T-helper 2 cell treated with Interferon-gamma antibody and Interleukin-4, amounts not matched to agents 100 ng/mL and 5 ng/mL, for 36 hours (primary cell): ENCODE measurements at regions not wholly inside any gene's neighbourhood (a gene's known extent, or its start where the extent isn't known, plus 50 kb on each side); places are given as distances from the start of the nearest gene placed in this dataset.
"Not testable (repeated sequence)": the region's sequence is repeated elsewhere in the genome, so short reads cannot be mapped to it uniquely, and the experiment has no call there.

Source experiments
- intact Hi-C: fragments of 100-400 bp; cut with micrococcal nuclease; formaldehyde crosslinking; loops from one replicate; pipeline ENCODE4 v1.15.1; 2023

- intact Hi-C loops, result no loop called here
Observed at GRCh38 chr6:68238097-68238601, 396.9 kb upstream of the ADGRB3 start.

- intact Hi-C loops, result no loop called here
Observed at GRCh38 chr6:68237205-68237604, 397.9 kb upstream of the ADGRB3 start.

- intact Hi-C loops, result no loop called here
Observed at GRCh38 chr6:68235326-68235784, 399.7 kb upstream of the ADGRB3 start.

GRCh38 chr6:68233623-68234022, 401.5 kb upstream of the ADGRB3 start:
- intact Hi-C loops, result no loop called here

- intact Hi-C loops, result no loop called here
Observed at GRCh38 chr6:68229566-68229965, 405.5 kb upstream of the ADGRB3 start.

- intact Hi-C loops, result no loop called here
Observed at GRCh38 chr6:68226460-68226859, 408.6 kb upstream of the ADGRB3 start.

- intact Hi-C loops, result no loop called here
Observed at GRCh38 chr6:68225729-68226128, 409.4 kb upstream of the ADGRB3 start.

GRCh38 chr6:68211242-68211795, 423.8 kb upstream of the ADGRB3 start:
- intact Hi-C loops, result no loop called here

GRCh38 chr6:68207612-68208011, 427.5 kb upstream of the ADGRB3 start:
- intact Hi-C loops, result not testable (repeated sequence)

- intact Hi-C loops, result no loop called here
Observed at GRCh38 chr6:68200929-68201328, 434.2 kb upstream of the ADGRB3 start.

- intact Hi-C loops, result no loop called here
Observed at GRCh38 chr6:68197356-68197755, 437.7 kb upstream of the ADGRB3 start.

GRCh38 chr6:68196645-68197044, 438.4 kb upstream of the ADGRB3 start:
- intact Hi-C loops, result no loop called here

GRCh38 chr6:68195753-68196152, 439.3 kb upstream of the ADGRB3 start:
- intact Hi-C loops, result not testable (repeated sequence)

GRCh38 chr6:68194846-68195478, 440.1 kb upstream of the ADGRB3 start:
- intact Hi-C loops, result no loop called here

GRCh38 chr6:68192988-68193387, 442.1 kb upstream of the ADGRB3 start:
- intact Hi-C loops, result no loop called here

GRCh38 chr6:68189217-68189815, 445.8 kb upstream of the ADGRB3 start:
- intact Hi-C loops, result no loop called here

- intact Hi-C loops, result no loop called here
Observed at GRCh38 chr6:68186870-68187269, 448.2 kb upstream of the ADGRB3 start.

GRCh38 chr6:68182386-68182785, 452.7 kb upstream of the ADGRB3 start:
- intact Hi-C loops, result no loop called here

GRCh38 chr6:68181027-68181426, 454.1 kb upstream of the ADGRB3 start:
- intact Hi-C loops, result not testable (repeated sequence)

GRCh38 chr6:68173616-68174015, 461.5 kb upstream of the ADGRB3 start:
- intact Hi-C loops, result no loop called here

- intact Hi-C loops, result no loop called here
Observed at GRCh38 chr6:68169922-68170321, 465.2 kb upstream of the ADGRB3 start.

- intact Hi-C loops, result no loop called here
Observed at GRCh38 chr6:68167604-68168003, 467.5 kb upstream of the ADGRB3 start.

- intact Hi-C loops, result not testable (repeated sequence)
Observed at GRCh38 chr6:68160812-68161211, 474.3 kb upstream of the ADGRB3 start.
